DOHH2 (cell line): ENCODE measurements at regions not wholly inside any gene's neighbourhood (a gene's known extent, or its start where the extent isn't known, plus 50 kb on each side); places are given as distances from the start of the nearest gene placed in this dataset.

Experiments used
- H3F3A ChIP-seq: fragments of 200-600 bp; sonication (generic), shearing (Covaris generic); 2 replicates; pipeline ENCODE4 v1.6.0; 2016; ENCODE audit warnings: antibody characterized with exemption, mild to moderate bottlenecking; ENCODE audit not compliant: control insufficient read depth, insufficient read depth
- H3K27ac ChIP-seq: fragments of 200-600 bp; sonication (generic); 2 replicates; pipeline ENCODE4 v1.5.1; 2014; ENCODE audit warnings: low read depth, mild to moderate bottlenecking, low read length, moderate library complexity
- H3K27me3 ChIP-seq: fragments of 200-600 bp; sonication (generic); 2 replicates; pipeline ENCODE4 v1.6.1; 2014; ENCODE audit warnings: mild to moderate bottlenecking, low read length, mixed read lengths; ENCODE audit not compliant: control insufficient read depth
- H3K36me3 ChIP-seq: fragments of 200-600 bp; sonication (generic); 2 replicates; pipeline ENCODE4 v1.6.1; 2014; ENCODE audit warnings: mild to moderate bottlenecking, low read length, moderate library complexity, mixed read lengths; ENCODE audit not compliant: control insufficient read depth
- H3K4me1 ChIP-seq: fragments of 200-600 bp; sonication (generic); 2 replicates; pipeline ENCODE4 v1.6.1; 2014; ENCODE audit warnings: mild to moderate bottlenecking, low read length, mixed read lengths; ENCODE audit not compliant: control insufficient read depth
- H3K4me2 ChIP-seq: fragments of 200-600 bp; sonication (generic); 2 replicates; pipeline ENCODE4 v1.6.0; 2014; ENCODE audit warnings: mild to moderate bottlenecking, low read length, moderate library complexity
- H3K4me3 ChIP-seq: fragments of 200-600 bp; sonication (generic); 2 replicates; pipeline ENCODE4 v1.5.1; 2014; ENCODE audit warnings: mild to moderate bottlenecking, low read length, mixed read lengths
- H3K79me2 ChIP-seq: fragments of 200-600 bp; sonication (generic); 2 replicates; pipeline ENCODE4 v1.6.1; 2014; ENCODE audit warnings: mild to moderate bottlenecking, low read length, mixed read lengths; ENCODE audit not compliant: control insufficient read depth
- H3K9me2 ChIP-seq: fragments of 200-600 bp; sonication (generic); replicated peaks from 2 replicates; pipeline ENCODE4 v1.6.1; 2014; ENCODE audit warnings: mild to moderate bottlenecking, low read length, mixed read lengths; ENCODE audit not compliant: control insufficient read depth
- H3K9me3 ChIP-seq: fragments of 200-600 bp; sonication (generic); 2 replicates; pipeline ENCODE4 v1.6.1; 2014; ENCODE audit warnings: antibody characterized with exemption, low read length, mixed read lengths; ENCODE audit not compliant: control insufficient read depth, insufficient read depth
- H4K20me1 ChIP-seq: fragments of 200-600 bp; sonication (generic); 2 replicates; pipeline ENCODE4 v1.6.0; 2014; ENCODE audit warnings: low read depth, mild to moderate bottlenecking, antibody characterized with exemption, low read length, moderate library complexity; ENCODE audit not compliant: control insufficient read depth, insufficient read depth
- CTCF ChIP-seq: fragments of 200-600 bp; sonication (generic); IDR thresholded peaks from one replicate; pipeline ENCODE4 v1.5.1; 2014; ENCODE audit warnings: antibody characterized with exemption, mild to moderate bottlenecking, low read depth, low read length; ENCODE audit not compliant: poor library complexity, severe bottlenecking
- EZH2phosphoT487 ChIP-seq: fragments of 200-600 bp; sonication (generic); IDR thresholded peaks from 2 replicates; pipeline ENCODE4 v1.6.1; 2017; ENCODE audit warnings: borderline replicate concordance, mild to moderate bottlenecking, antibody characterized with exemption, low read length, moderate library complexity, mixed read lengths

DNA sequence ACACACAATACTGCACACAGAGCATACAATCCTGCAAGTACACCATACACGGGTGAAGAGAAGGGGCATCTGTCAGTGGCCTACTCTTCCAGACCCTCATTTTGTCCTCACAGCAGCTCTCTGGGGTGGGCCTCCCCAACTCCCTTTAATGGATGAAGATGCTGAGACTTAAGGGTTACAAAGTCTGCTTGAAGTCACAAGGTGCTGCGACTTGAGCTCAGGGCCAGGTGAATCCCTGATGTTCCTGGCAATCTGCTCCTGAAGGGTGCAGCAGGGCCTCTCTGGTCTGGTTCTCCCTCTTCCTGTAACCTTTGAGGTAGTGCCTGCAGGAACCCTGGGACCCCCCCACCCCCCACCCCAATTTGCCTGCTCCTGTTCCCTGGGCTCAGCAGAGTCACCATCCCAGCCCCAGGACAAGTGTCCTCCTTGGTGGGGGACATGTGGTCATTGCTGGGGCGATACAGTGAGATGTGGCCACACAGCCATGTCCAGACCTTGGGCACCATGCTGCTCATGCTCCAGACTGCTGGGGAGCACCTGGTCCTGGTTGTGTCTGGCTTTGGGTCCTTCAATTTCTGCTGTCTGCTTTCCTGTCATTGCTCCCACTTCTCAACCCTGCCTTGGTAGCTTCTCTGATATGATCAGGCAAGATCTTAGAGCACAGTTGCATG, 107.5 kb downstream of the METRNL start:
- H3K4me1 ChIP-seq, result peaks cover 9% of the 10 kb centered on the region
- H3K9me3 ChIP-seq, result no peaks in the 10 kb centered on the region

DNA sequence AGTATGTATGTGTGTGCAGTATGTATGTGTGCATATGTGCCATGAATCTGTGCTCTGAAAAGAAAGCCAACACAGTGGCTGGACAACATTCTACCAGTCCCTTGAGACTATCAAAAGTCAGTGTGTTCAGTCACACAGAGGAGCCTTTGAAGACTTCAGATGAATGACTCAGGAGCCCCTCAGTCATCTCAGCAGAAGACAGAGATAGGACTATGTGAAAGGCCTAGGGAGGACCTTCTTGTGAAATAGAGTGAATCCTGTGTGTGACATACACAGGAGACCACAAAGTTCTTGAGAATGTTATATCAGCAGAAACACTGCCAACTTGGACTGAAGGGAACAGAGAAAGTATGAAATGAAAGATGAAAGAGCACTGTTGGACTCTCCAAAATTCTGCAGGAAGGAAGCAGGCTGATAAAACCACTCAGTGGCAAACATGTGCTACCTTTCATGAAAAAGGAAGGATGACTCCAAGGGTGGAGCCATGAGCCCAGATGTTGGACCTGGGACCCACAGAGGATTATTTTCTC, 108.4 kb downstream of the METRNL start:
- H3K4me1 ChIP-seq, result peaks cover 13% of the 10 kb centered on the region
- no peaks in the 10 kb centered on the region for H3K36me3 ChIP-seq
- no peaks in the 10 kb centered on the region for H3F3A ChIP-seq
- H3K9me2 ChIP-seq, result no peaks in the 10 kb centered on the region
- no peaks in the 10 kb centered on the region for H4K20me1 ChIP-seq
- TF ChIP-seq EZH2phosphoT487, result no peak
- no peak for TF ChIP-seq CTCF
- no peaks in the 10 kb centered on the region for H3K79me2 ChIP-seq
- H3K9me3 ChIP-seq, result no peaks in the 10 kb centered on the region; the same call in 1 of the 2 replicates
- H3K27me3 ChIP-seq, result no peaks in the 10 kb centered on the region
- no peak overlapping the region for H3K4me3 ChIP-seq
- H3K27ac ChIP-seq, result no peak overlapping the region
- H3K4me2 ChIP-seq, result no peak overlapping the region

More for the DNA sequence above, 107.5 kb downstream of the METRNL start:
- H3K27ac ChIP-seq, result no peak overlapping the region
- H3K4me3 ChIP-seq, result no peak overlapping the region
- no peaks in the 10 kb centered on the region for H3K9me2 ChIP-seq
- H4K20me1 ChIP-seq, result no peaks in the 10 kb centered on the region
- no peaks in the 10 kb centered on the region for H3F3A ChIP-seq
- H3K27me3 ChIP-seq, result no peaks in the 10 kb centered on the region
- no peaks in the 10 kb centered on the region for H3K79me2 ChIP-seq
- H3K36me3 ChIP-seq, result no peaks in the 10 kb centered on the region
- H3K4me2 ChIP-seq, result no peak overlapping the region
- TF ChIP-seq CTCF (no peak), EZH2phosphoT487 (no peak)

GRCh38 chr17:83189044-83190003, 109.9 kb downstream of the METRNL start:
- Histone ChIP-seq H3K4me2 (no peak overlapping the region), H3K4me1 (peaks cover 23% of the 10 kb centered on the region), H3K79me2 (no peaks in the 10 kb centered on the region), H4K20me1 (no peaks in the 10 kb centered on the region), H3K36me3 (no peaks in the 10 kb centered on the region), H3K27ac (no peak overlapping the region), H3K9me3 (no peaks in the 10 kb centered on the region; the same call in 1 of the 2 replicates), H3K4me3 (no peak overlapping the region), H3K27me3 (no peaks in the 10 kb centered on the region), H3K9me2 (no peaks in the 10 kb centered on the region), H3F3A (no peaks in the 10 kb centered on the region)
- no peak for TF ChIP-seq CTCF
- TF ChIP-seq EZH2phosphoT487, result no peak
